Activated CD8-positive, alpha-beta memory T cell treated with anti-CD3 and anti-CD28 coated beads, Interleukin-2, amount 50 U/mL, for 48 hours (primary cell): ENCODE measurements at regions not wholly inside any gene's neighbourhood (a gene's known extent, or its start where the extent isn't known, plus 50 kb on each side); places are given as distances from the start of the nearest gene placed in this dataset.

Experiments used
- DNase-seq: peaks from one replicate; pipeline ENCODE4 v3.0.0-alpha.2; 2020

GRCh38 chr20:40538131-40538530 is 150.9 kb downstream of the MAFB start:
- no peak for DNase-seq

DNA sequence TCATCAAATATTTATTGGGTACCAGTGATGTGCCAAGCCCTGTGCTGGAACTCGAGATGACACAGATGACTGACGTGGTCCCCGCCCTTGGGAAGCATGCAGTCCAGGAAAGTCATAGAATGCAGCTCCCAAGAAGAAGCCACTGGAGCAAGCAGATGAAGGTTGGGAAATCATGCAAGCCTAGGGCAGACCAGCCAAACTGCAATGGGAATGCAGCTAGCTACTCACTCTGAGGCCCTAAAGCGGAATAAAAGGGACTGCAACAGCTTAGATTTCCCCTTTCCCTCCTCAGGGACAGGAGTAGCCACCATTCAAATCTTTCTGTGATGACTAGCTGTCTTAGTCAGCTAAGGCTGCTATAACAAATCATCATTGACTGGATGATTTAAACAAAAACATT is 152.2 kb downstream of the MAFB start:
- no peak for DNase-seq

GRCh38 chr20:40535816-40536215 is 153.2 kb downstream of the MAFB start:
- no peak for DNase-seq

GRCh38 chr20:40532103-40532502 is 156.9 kb downstream of the MAFB start:
- peak; percentile 53 for DNase-seq

- DNase-seq, result no peak
These were observed 163.7 kb downstream of the MAFB start for GRCh38 chr20:40525351-40525750.

DNA sequence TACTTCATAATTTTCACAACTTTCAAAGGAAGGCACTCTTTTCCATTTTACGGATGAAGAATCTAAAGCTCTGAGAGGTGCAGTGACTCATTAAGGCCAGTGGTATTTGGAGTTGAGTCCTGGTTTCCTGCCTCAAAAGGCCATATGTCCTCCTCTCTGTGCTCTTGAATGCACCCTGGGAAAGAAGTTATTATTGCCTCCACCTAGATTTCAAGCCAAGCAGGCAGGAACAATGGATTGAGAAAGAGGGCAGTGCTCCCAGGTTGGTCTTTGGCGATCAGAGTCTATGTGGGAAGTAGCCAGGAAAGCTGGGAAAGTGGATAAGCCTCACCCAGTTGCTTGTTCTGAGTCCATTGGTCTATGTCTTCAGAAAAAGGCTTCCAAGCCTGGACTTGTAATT is 165.0 kb downstream of the MAFB start:
- DNase-seq, result no peak

GRCh38 chr20:40522405-40522804 is 166.6 kb downstream of the MAFB start:
- DNase-seq, result no peak

GRCh38 chr20:40521962-40522361 is 167.1 kb downstream of the MAFB start:
- DNase-seq, result no peak

- DNase-seq, result no peak
These were observed 169.1 kb downstream of the MAFB start for GRCh38 chr20:40519918-40520317.

- no peak for DNase-seq
These were observed 176.0 kb downstream of the MAFB start for GRCh38 chr20:40512994-40513393.

DNA sequence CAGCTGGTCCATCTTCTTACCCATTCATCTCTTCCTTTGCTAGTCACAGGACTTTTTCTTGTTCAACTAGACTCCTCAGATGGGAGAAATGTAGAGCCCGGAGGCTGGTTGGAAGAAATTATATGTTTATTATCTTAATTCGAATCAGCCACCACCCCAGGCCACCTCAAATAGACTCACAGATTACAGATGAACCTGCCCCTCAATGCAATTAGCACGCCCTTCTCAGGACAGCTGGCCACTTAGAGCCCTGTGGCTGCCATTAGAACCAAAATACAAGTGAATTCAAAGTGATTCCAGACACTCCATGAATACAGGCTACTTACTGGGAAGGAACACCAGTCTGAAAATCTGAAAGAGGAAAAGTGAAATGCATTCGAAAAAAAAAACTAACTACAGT is 176.4 kb downstream of the MAFB start:
- no peak for DNase-seq

DNA sequence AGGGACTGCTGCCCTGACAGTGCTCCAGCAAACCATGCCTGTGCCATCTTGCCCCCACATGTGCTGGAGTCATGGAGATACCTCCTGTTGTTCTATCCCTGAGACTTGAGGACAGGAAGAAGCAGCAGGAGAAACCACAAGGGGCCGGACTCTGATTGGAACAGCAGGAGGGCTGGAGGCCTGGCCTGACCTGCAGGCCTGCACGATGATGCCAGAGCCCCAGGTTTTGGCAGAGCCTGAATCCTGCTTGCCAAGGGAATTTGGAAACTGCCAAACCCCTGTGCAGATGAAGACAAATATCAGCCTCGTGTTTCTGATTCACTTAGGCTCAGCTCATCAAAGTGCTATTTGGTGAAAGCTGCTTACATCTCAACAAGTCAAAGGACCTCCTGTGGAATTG is 177.6 kb downstream of the MAFB start:
- no peak for DNase-seq

- DNase-seq, result no peak
These were observed 178.4 kb downstream of the MAFB start for GRCh38 chr20:40510622-40511021.

DNA sequence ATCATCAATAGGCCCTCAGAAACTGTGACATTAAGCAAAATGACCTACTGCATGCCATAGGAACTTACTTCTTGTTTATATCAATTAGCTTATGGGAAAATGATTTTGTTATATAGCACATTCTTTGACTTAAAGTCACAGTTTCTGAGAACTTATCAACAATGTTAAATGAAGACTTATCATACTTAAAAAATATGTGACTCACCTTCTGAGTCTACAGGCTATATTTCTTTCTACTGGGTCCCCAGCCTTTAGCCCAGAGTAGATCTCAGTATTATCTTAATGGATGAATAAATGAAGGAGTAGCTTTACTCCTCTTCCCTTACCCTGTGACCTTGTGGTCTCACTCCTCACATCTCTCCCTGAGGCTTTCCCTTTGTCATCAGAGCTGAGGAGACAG is 180.2 kb downstream of the MAFB start:
- DNase-seq, result no peak

DNA sequence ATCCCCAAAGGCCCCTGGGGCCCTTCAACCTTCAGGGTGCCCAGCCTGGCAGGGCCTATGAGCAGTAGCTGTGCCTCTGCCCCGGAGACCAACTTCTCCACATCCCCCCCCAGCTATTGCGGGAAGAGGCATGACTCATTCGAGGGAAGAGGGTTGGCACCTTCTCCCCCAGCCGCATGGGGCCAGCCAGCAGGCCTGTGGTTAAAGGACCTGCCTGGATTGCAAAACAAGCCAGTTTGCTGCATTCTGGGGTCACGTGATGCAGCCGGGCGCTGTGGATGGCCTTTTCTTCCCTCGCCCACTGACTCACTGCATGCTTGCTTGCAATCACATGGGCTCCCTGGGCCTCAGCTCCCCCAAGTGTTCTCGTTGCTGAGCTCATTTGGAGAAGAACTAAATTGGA is 182.5 kb downstream of the MAFB start:
- DNase-seq, result no peak

DNA sequence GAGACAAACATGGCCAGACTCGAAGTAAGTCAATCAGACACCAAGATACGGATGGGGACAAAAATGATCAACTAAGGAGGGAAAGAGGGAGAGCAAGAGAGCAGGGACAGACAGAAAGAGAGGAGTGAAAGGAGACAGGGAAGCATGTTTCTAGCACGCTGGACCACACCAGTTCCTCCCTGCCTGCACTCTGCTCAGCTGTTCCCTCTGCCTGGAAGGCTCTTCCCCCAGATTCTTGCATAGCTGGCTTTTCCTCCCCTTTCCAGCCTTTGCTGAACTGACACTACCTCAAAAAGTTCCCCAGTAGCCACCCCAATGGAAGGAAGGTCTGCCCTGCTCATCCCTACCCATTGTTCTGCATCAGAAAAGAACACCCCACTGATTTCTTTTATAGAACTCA is 185.9 kb downstream of the MAFB start:
- no peak for DNase-seq

GRCh38 chr20:40502576-40502975 is 186.5 kb downstream of the MAFB start:
- DNase-seq, result no peak

- DNase-seq, result no peak
These were observed 189.6 kb downstream of the MAFB start for GRCh38 chr20:40499391-40499790.

- DNase-seq, result no peak
These were observed 190.9 kb downstream of the MAFB start for GRCh38 chr20:40497899-40498691.

GRCh38 chr20:40495956-40496355 is 193.1 kb downstream of the MAFB start:
- DNase-seq, result no peak

- no peak for DNase-seq
These were observed 194.8 kb downstream of the MAFB start for GRCh38 chr20:40494248-40494647.

GRCh38 chr20:40493549-40493948 is 195.5 kb downstream of the MAFB start:
- no peak for DNase-seq

- DNase-seq, result no peak
These were observed 196.0 kb downstream of the MAFB start for GRCh38 chr20:40493071-40493470.

- DNase-seq, result no peak
These were observed 197.9 kb downstream of the MAFB start for GRCh38 chr20:40491009-40491590.

DNA sequence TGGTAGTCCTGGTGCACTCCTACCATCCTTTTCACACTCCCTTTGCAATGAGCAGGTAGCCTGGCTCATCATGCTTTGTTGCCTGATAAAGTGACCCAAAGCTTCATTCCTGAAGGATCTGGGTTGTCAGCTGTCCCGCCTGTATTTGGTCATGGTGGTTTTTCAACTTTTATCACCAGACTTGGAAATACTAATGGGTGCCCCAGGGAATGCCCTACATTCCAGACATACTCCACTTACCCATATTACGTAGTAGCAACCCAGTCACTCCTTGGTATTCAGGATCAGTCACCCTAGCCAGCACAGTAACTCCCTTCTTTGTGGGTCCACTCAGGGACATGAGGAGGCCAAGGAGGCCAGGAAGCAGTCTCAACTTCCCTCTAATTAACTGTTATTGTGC is 199.2 kb downstream of the MAFB start:
- no peak for DNase-seq
